ENCODE measurements at regions not wholly inside any gene's neighbourhood (a gene's known extent, or its start where the extent isn't known, plus 50 kb on each side); places are given as distances from the start of the nearest gene placed in this dataset.
A peak's percentile ranks its signal among the peaks of the same experiment; 100 is the strongest.

GRCh38 chr5:4896328-4896727, 243.8 kb upstream of the ADAMTS16 start:
- H3K4me3 ChIP-seq (ENCODE audit: low read depth, low read length) = no peak overlapping the region
- TF ChIP-seq CTCF (IDR thresholded peaks at IDR 0.05; ENCODE audit: low read depth, low read length) = no peak
- no peak for DNase-seq (ENCODE audit: low read depth, low spot score)
- in situ Hi-C loops (cut with HindIII; ENCODE audit: low sequenced_read_pairs) = loop anchor here (25.0 kb wide), 1 partner anchor 516 kb away; the partner anchor contains the start of gene ICE1

GRCh38 chr5:4901305-4901811, 238.8 kb upstream of the ADAMTS16 start:
- in situ Hi-C loops (cut with HindIII; ENCODE audit: low sequenced_read_pairs) = no loop called here
- H3K4me3 ChIP-seq (ENCODE audit: low read depth, low read length) = no peak overlapping the region
- TF ChIP-seq CTCF (IDR thresholded peaks at IDR 0.05; ENCODE audit: low read depth, low read length) = no peak
- no peak for DNase-seq (ENCODE audit: low read depth, low spot score)

GRCh38 chr5:4901924-4902323, 238.2 kb upstream of the ADAMTS16 start:
- in situ Hi-C loops (cut with HindIII; ENCODE audit: low sequenced_read_pairs) = no loop called here
- TF ChIP-seq CTCF (IDR thresholded peaks at IDR 0.05; ENCODE audit: low read depth, low read length) = no peak
- no peak overlapping the region for H3K4me3 ChIP-seq (ENCODE audit: low read depth, low read length)
- no peak for DNase-seq (ENCODE audit: low read depth, low spot score)

GRCh38 chr5:4905674-4906520, 234.2 kb upstream of the ADAMTS16 start:
- TF ChIP-seq CTCF (IDR thresholded peaks at IDR 0.05; ENCODE audit: low read depth, low read length) = no peak
- in situ Hi-C loops (cut with HindIII; ENCODE audit: low sequenced_read_pairs) = no loop called here
- peak; percentile 24 for DNase-seq (ENCODE audit: low read depth, low spot score)
- no peak overlapping the region for H3K4me3 ChIP-seq (ENCODE audit: low read depth, low read length)

- TF ChIP-seq CTCF (IDR thresholded peaks at IDR 0.05; ENCODE audit: low read depth, low read length) = no peak
- no peak overlapping the region for H3K4me3 ChIP-seq (ENCODE audit: low read depth, low read length)
- in situ Hi-C loops (cut with HindIII; ENCODE audit: low sequenced_read_pairs) = no loop called here
- no peak for DNase-seq (ENCODE audit: low read depth, low spot score)
These were observed 233.3 kb upstream of the ADAMTS16 start for GRCh38 chr5:4906786-4907185.

GRCh38 chr5:4907571-4907970, 232.6 kb upstream of the ADAMTS16 start:
- TF ChIP-seq CTCF (IDR thresholded peaks at IDR 0.05; ENCODE audit: low read depth, low read length) = no peak
- no peak for DNase-seq (ENCODE audit: low read depth, low spot score)
- in situ Hi-C loops (cut with HindIII; ENCODE audit: low sequenced_read_pairs) = no loop called here
- H3K4me3 ChIP-seq (ENCODE audit: low read depth, low read length) = no peak overlapping the region

Data from astrocyte of the spinal cord (primary cell).